ENCODE measurements at regions not wholly inside any gene's neighbourhood (a gene's known extent, or its start where the extent isn't known, plus 50 kb on each side); places are given as distances from the start of the nearest gene placed in this dataset.

GRCh38 chr3:193847402-193847801 lies 254.4 kb downstream of the OPA1 start:
- DNase-seq (ENCODE audit: low read depth): no peak

DNA sequence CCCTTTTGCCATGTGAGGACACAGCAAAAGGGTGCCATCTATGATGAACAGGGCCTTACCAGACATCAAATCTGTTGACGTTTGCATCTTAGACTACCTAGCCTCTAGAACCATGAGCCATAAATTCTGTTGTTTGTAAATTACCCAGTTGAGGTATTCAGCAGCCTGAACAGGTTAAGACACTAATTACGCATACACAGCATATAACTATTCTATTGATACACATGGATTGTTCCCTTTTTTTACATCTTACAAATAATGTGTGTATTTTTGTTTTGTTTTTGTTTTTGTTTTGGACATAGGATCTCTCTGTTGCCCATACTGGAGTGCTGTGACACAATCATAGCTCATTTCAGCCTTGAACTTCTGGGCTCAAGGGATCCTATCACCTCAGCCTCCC lies 255.5 kb downstream of the OPA1 start:
- no peak for DNase-seq (ENCODE audit: low read depth)

DNA sequence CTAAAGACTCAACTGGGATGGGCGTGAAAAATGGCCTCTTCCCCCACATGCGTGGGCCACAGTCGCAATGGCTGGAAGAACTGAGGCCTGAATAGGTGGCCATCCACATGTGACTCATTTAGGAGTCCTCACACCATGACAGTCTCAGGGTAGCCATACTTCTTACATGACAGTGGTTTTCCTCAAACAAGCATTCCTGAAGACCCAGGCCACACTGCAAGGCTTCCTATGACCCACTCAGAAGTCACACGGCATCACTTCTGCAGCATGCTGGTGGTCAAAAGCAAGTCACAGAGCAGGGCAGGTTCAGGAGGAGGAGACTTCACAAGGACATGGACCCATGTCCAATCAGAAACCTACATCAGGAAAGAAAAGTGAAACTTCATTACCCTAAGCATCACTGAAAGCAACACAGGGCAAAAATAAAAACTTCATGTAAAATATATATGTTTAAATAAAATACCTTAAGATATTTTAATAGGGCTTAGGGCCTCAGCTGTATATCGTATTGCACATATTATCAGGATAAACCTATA lies 257.1 kb downstream of the OPA1 start:
- no peak for DNase-seq (ENCODE audit: low read depth)

- DNase-seq (ENCODE audit: low read depth): no peak
These were observed 258.4 kb downstream of the OPA1 start for GRCh38 chr3:193851428-193851847.

DNA sequence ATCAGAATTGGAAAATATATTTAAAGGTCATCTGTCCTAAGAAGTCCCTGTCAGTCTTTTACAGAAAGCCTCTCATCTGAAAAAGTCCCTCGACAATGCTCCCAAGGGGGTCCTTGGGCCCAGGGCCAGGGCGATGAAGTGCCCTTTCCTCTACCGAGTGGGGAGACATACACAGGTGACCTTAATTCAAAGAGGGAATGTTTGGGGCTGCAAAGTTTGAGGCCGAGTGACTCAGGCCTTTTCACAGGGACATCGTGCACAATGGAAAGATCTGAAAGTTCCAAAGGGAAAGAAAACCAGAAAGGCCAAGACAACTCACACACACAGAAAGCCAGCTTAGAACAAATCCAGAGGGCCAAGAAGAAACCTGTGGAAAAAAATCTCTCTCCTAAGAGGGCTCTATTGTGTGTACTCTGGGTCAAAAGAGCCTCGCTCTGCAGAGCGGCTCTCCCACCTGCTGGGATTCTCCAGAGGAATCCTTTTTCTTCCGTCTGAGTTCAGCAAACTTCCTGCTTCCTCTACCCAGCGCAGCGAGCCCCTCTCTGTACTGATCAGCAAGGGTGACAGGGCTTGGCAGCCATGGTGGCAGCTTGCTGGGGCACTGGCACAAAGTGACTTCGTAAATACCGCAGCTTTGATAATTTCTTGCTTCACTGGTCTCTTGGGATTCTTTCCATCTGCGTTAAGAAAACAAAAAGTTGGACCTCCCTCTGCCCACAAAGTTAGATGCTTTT lies 259.1 kb downstream of the OPA1 start:
- DNase-seq (ENCODE audit: low read depth): peak; percentile 71

DNA sequence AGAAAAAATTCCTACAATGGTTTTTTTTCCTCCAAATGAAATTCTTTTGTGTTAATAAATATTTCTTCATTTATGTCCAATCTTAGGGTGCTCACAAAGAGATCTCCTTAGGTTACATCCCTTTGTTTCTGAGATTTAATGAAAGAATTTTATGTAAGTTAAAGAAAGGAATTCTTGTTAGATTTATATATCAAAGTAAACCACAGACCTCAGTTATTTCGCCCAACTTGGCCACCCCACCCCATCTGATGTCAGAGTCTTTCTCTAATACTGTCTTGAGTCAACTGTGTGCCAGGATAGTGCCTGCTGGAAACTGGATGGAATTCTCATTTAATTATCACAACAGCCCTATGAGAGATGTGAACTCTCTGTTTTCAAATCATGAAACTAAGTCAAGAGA lies 259.9 kb downstream of the OPA1 start:
- DNase-seq (ENCODE audit: low read depth): peak; percentile 53

GRCh38 chr3:193853511-193854219 lies 260.7 kb downstream of the OPA1 start:
- no peak for DNase-seq (ENCODE audit: low read depth)

- peak; percentile 98 for DNase-seq (ENCODE audit: low read depth)
These were observed 265.0 kb downstream of the OPA1 start for GRCh38 chr3:193857996-193858395.

- no peak for DNase-seq (ENCODE audit: low read depth)
These were observed 266.2 kb downstream of the OPA1 start for GRCh38 chr3:193859195-193859594.

GRCh38 chr3:193861012-193861411 lies 268.0 kb downstream of the OPA1 start:
- no peak for DNase-seq (ENCODE audit: low read depth)

DNA sequence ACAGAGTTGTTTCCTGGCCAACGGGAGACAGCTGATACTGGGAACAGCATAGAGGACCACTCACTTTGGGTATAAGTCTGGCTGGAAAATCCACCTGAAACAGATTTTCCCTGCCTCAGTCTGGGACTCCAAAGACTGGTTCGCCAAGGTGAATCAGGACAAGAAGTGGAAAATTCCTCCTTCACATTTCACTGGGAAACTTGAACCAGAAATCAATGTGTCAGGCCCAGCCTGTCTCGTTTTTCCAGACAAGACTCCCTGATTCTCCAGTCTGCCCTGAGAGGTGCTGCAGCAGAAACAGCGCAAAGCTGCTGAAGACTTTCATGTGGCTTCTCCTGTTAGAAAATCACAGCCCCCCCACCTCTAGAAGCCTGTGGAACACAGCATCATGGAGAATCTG lies 269.8 kb downstream of the OPA1 start:
- no peak for DNase-seq (ENCODE audit: low read depth)

- DNase-seq (ENCODE audit: low read depth): no peak
These were observed 270.8 kb downstream of the OPA1 start for GRCh38 chr3:193863657-193864357.

- no peak for DNase-seq (ENCODE audit: low read depth)
These were observed 270.6 kb upstream of the HES1 start for GRCh38 chr3:193865339-193865738.

- no peak for DNase-seq (ENCODE audit: low read depth)
These were observed 270.0 kb upstream of the HES1 start for GRCh38 chr3:193865896-193866480.

DNA sequence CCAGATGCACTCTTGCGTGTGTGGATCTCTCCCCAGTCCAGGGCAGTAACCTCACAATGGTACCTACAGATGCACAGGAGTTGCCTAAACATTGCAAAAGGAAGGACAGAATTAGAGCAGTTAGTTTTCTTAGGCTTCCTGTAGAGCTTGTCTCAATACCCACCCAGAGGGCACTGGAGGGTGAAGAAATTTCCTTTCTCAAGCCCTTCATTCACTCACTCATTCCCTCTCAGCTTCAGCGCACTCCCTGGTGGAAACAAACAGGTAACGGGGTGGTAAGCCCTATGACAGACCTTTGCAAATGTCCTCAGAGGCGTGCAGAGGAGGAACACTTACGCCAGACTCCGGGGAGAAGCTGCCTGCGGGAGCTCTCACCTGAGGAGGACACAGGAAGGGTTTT lies 267.4 kb upstream of the HES1 start:
- no peak for DNase-seq (ENCODE audit: low read depth)

GRCh38 chr3:193869221-193870201 lies 266.4 kb upstream of the HES1 start:
- DNase-seq (ENCODE audit: low read depth): peak; percentile 98

GRCh38 chr3:193870376-193871219 lies 265.4 kb upstream of the HES1 start:
- DNase-seq (ENCODE audit: low read depth): peak; percentile 86

DNA sequence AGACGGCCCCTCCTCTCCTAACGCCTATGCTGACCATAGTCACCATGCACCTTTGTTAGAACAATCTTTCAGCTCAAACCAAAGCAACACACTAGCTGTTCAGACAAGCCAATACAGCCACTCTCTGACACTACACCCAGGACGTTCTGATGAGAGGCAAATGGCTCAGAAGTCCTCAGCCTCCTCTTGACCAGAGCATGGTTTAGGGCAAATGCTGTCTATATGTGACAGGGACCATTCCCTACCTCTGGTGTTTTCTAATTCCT lies 264.8 kb upstream of the HES1 start:
- no peak for DNase-seq (ENCODE audit: low read depth)

DNA sequence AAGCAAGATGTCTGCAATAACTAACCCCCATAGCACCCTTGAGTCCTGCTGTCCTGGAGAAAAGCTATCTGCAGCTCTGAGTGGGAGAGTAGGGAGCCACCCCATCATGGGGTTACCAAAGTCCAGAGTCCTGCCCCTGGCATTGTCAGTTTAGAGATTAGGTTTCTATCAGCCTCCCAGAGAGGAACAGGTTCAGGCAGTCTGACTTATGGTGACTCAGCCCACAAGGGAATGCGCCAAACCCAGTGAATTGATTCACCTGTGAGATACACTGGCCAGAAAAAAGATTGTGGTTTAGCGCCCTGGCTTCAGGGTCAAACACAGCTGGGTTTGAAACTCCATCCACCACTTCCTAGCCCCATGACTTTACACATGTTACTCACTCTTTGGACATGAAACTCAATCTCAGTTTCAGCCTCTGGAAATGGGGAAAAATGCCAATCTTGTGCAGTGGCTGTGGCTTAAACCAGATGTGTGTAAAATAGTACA lies 263.6 kb upstream of the HES1 start:
- peak; percentile 100 for DNase-seq (ENCODE audit: low read depth)

Data from RPMI7951 (cell line).